Effector memory CD8-positive, alpha-beta T cell (primary cell): ENCODE measurements at regions not wholly inside any gene's neighbourhood (a gene's known extent, or its start where the extent isn't known, plus 50 kb on each side); places are given as distances from the start of the nearest gene placed in this dataset.

Experiments
- ATAC-seq: fragments of 150-1000 bp; cut with Tn5 transposase; replicated peaks from 2 replicates; pipeline ENCODE4 v1.10.0; 2021; ENCODE audit warnings: mild to moderate bottlenecking, moderate library complexity
- DNase-seq, 3 experiments: peaks; one replicate each; pipeline ENCODE4 v3.0.0; 2021
- H3K27ac Mint-ChIP-seq, 2 donors: one replicate each; pipeline ENCODE4 v1.8.0; 2022; ENCODE audit warnings: mild to moderate bottlenecking in 2 of 2, mixed read lengths in 2 of 2, moderate library complexity in 2 of 2
- H3K27me3 Mint-ChIP-seq, 2 donors: one replicate each; pipeline ENCODE4 v1.8.0; 2022; ENCODE audit warnings: mixed read lengths in 2 of 2
- H3K36me3 Mint-ChIP-seq: one replicate; pipeline ENCODE4 v1.8.0; 2022; ENCODE audit warnings: mild to moderate bottlenecking, moderate library complexity, mixed read lengths; ENCODE audit not compliant: insufficient read depth
- H3K4me1 Mint-ChIP-seq, 2 donors: one replicate each; pipeline ENCODE4 v1.8.0; 2022; ENCODE audit warnings: low read depth in 2 of 2, mixed read lengths in 2 of 2
- H3K4me3 Mint-ChIP-seq, 2 donors: one replicate each; pipeline ENCODE4 v1.8.0; 2022; ENCODE audit warnings: mild to moderate bottlenecking in 2 of 2, mixed read lengths in 2 of 2, moderate library complexity in 2 of 2
- H3K9me3 Mint-ChIP-seq, 2 donors: one replicate each; pipeline ENCODE4 v1.8.0; 2022; ENCODE audit warnings: mixed read lengths in 2 of 2

DNA sequence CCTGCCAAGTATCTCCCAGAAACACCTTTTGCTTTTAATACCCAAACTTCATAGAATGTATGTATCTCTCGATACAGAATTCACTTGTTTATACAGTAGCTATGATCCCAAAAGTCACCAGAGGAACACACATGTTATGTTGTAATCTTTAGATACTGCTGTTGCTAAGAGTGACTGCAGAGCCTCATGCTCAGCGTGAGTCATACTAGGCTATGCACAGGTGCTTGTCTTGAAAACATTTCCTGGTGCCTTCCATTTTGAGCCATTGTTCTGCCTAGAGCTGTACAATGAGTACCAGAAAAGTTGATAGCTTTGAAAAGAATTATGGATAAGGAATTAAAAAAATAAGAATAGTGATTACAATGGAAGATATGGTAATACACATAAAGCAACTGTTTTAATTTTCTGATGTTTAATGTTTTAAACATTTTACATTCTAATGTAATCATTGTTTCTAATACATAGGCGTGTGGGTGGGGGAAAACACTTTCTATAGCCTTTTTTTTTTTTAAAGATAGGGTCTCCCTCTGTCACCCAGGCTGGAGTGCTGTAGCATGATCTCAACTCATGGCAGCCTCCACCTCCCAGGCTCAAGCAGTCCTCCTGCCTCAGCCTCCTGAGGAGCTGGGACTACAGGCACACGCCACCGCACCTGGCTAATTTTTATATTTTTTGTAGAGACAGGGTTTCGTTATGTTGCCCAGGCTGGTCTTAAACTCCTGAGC lies 79.4 kb downstream of the CD24 start:
- H3K9me3 Mint-ChIP-seq = no peaks in the 10 kb centered on the region
- H3K36me3 Mint-ChIP-seq = no peaks in the 10 kb centered on the region
- H3K4me1 Mint-ChIP-seq = no peaks in the 10 kb centered on the region
- no peak overlapping the region for H3K4me3 Mint-ChIP-seq
- peaks cover 28 to 35% of the 10 kb centered on the region in 2 donors for H3K27me3 Mint-ChIP-seq
- no peak overlapping the region for H3K27ac Mint-ChIP-seq
- ATAC-seq = no peak
- no peak for DNase-seq

DNA sequence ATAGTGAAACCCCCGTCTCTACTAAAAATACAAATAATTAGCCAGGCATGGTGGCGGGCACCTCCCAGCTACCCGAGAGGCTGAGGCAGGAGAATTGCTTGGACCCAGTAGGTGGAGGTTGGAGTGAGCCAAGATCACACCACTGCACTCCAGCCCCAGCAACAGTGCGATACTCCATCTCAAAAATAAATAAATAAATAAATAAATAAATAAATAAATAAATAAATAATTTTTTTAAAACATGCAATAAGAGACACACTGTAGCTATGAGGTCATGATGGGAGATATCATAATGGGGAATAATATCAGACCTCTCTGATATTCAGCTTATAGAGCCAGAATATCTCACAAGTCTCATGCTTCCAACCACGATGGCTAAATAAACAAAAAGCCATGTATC lies 82.3 kb downstream of the CD24 start:
- DNase-seq (no peak), ATAC-seq (no peak)
- H3K4me1 Mint-ChIP-seq = no peaks in the 10 kb centered on the region
- H3K9me3 Mint-ChIP-seq = no peaks in the 10 kb centered on the region
- H3K27ac Mint-ChIP-seq = no peak overlapping the region
- no peak overlapping the region for H3K4me3 Mint-ChIP-seq
- H3K36me3 Mint-ChIP-seq = no peaks in the 10 kb centered on the region
- H3K27me3 Mint-ChIP-seq = peaks cover 29 to 39% of the 10 kb centered on the region in 2 donors

DNA sequence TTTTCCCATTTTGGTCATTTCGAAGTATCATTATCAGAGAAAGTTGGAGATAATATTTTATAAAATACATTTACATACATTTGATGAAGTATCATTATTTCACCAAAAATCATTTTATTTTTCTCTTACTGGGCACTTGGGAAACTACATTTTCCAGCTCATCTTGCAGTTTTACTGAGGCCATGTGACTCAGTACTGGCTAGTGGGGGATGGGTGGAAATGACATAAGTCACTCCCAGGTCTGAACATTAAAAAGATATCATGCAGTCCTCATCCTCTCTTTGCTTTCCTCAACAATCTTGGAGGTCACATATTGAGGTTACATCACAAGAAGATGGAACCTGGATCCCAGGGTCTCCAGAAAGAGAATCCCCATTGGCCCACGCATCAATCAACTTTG lies 84.1 kb downstream of the CD24 start:
- no peak overlapping the region for H3K4me3 Mint-ChIP-seq
- H3K27me3 Mint-ChIP-seq = peaks cover 29 to 42% of the 10 kb centered on the region in 2 donors
- no peak for DNase-seq
- no peak overlapping the region for H3K27ac Mint-ChIP-seq
- no peak for ATAC-seq
- H3K9me3 Mint-ChIP-seq = no peaks in the 10 kb centered on the region
- no peaks in the 10 kb centered on the region for H3K36me3 Mint-ChIP-seq
- H3K4me1 Mint-ChIP-seq = no peaks in the 10 kb centered on the region

DNA sequence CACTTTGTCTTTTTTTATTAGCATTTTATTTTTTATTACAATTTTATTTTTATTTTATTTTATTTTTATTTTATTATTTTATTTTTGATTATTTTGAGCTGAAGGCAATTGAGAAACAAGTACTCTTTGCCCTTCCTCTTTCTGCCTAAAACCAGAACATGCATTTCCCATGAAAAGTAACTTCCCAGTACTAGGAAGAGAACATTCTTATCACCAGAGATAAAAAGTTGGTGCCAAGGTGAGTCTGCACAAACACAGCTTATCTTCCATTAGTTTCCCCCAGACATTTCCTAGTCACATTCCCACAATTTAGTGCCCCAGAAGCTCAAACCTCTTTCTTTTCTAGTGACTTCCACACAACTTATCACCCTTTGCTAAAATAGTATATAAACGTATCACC lies 84.8 kb downstream of the CD24 start:
- H3K9me3 Mint-ChIP-seq = no peaks in the 10 kb centered on the region
- no peak overlapping the region for H3K4me3 Mint-ChIP-seq
- no peak for DNase-seq
- peaks cover 29 to 43% of the 10 kb centered on the region in 2 donors for H3K27me3 Mint-ChIP-seq
- no peaks in the 10 kb centered on the region for H3K36me3 Mint-ChIP-seq
- H3K27ac Mint-ChIP-seq = no peak overlapping the region
- no peak for ATAC-seq
- no peaks in the 10 kb centered on the region for H3K4me1 Mint-ChIP-seq

DNA sequence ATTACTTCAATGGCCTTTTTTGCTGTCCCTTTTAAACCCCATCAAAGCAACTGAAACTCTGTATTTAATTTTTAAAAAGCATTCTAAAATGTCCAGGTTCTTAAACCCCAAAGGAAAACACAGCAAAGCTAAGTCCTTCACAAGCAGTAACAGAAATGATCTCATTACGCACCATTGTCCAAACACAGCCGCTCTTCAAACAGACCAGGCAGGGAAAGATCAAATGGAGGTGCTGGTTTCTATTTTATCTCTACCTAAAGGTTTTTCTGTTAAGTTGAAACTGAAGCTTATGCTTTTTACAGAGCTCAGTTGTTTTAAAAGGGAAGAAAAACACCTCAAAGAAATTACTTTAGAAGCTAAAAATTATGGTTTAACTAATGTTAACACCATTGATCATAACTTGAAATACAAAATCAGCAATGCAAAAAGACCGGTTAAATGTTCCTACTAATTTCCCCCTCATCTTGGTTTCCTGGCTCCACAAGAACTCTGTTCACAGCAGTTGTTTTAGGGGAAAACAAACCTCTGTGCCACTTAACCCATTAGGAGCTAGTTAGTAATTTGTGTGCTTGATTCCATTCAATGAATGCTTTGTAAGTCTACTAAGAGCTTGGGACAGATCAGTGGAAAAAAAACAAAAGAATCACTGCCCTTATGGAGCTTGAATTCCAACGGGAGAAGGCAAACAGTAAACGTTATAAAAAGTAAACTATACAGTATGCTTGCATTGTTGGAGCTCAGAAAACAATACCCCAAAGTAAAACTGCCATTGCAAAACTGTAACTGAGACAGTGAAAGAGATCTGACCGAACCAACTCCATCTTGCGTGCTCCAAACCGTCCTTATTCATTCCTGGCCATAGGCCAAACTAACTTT lies 87.4 kb downstream of the CD24 start:
- DNase-seq = no peak
- Mint-ChIP-seq H3K27ac (no peak overlapping the region), H3K4me1 (no peaks in the 10 kb centered on the region), H3K9me3 (no peaks in the 10 kb centered on the region), H3K36me3 (no peaks in the 10 kb centered on the region), H3K4me3 (no peak overlapping the region), H3K27me3 (peaks cover 19 to 30% of the 10 kb centered on the region in 2 donors)
- no peak for ATAC-seq

DNA sequence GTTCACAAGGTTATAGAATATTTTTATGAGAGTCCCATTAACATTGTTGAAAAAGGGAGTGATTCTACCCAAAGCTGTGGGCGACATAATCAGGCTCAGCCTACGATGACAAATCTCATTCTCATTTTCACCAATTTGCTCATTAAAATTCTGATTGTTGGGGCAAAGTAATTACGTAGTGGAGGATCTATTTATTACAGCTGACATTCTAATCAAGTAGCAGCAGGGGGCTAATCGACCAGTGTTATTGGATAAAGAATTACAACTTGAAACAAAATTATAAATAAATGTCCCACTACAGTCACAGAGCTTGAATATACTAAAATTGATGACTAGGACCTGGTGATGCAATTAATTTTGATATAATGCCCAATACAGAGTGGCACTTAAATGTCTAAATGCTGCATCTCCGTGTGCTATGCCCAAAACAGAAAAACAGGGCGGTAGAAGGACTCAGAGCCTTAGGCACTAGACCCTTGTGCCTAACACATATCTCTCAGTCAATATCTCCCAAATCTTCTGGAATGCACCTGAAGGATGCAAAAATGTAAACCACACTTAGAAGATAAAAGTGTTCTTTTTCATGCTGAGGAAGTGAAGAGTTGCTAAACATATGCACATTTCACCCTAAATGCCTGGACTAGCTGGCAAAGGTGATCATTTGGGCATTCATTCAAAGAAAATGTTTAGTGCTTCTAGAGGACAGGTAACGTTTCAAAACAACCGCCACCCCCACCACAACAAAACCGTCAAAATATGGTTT lies 88.3 kb downstream of the CD24 start:
- H3K4me1 Mint-ChIP-seq = no peaks in the 10 kb centered on the region
- H3K27me3 Mint-ChIP-seq = peaks cover 19 to 30% of the 10 kb centered on the region in 2 donors
- ATAC-seq (no peak), DNase-seq (no peak)
- no peaks in the 10 kb centered on the region for H3K9me3 Mint-ChIP-seq
- no peak overlapping the region for H3K4me3 Mint-ChIP-seq
- no peak overlapping the region for H3K27ac Mint-ChIP-seq
- no peaks in the 10 kb centered on the region for H3K36me3 Mint-ChIP-seq

DNA sequence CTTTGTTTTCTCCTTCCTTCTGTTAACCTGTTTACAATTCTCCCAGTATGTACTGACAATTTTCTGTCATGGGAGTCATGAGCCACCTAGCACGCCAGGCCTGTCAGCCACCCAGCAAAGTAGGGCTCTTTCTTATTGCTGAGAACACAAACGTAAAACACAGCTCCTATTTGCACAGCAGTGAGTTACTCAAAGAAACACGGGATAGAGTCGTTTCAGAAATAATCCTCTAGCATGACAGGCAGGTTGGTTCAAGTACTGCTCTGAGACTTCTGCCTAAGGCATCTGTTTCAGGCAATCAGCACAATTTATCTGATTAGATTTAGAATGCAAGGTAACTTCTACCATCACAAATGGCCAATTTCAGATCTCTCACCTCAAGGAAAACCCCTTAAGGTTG lies 88.8 kb downstream of the CD24 start:
- DNase-seq = no peak
- Mint-ChIP-seq H3K4me3 (no peak overlapping the region), H3K27me3 (peaks cover 19 to 30% of the 10 kb centered on the region in 2 donors), H3K36me3 (no peaks in the 10 kb centered on the region), H3K27ac (no peak overlapping the region), H3K9me3 (no peaks in the 10 kb centered on the region), H3K4me1 (no peaks in the 10 kb centered on the region)
- no peak for ATAC-seq

DNA sequence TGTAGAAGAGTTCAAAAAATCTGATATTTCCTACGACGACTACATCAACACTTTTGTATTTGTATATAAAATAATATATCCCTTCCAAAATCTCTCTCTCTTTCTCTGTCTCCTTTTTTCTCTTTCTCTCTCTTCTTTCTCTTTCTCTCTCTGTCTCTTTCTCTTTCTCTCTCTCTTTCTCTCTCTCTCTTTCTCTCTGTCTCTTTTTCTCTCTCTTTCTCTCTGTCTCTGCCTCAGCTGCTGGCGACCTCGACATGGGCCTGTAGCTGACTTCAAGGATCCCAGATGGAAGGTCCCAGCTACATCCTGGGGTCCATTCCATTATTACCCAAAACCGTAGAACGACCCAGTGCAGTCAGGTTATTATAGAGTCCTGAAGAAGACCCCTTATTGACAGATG lies 90.0 kb downstream of the CD24 start:
- Mint-ChIP-seq H3K4me3 (no peak overlapping the region), H3K27ac (no peak overlapping the region), H3K27me3 (peaks cover 12 to 21% of the 10 kb centered on the region in 2 donors), H3K9me3 (no peaks in the 10 kb centered on the region), H3K4me1 (no peaks in the 10 kb centered on the region), H3K36me3 (no peaks in the 10 kb centered on the region)
- no peak for ATAC-seq
- no peak for DNase-seq

DNA sequence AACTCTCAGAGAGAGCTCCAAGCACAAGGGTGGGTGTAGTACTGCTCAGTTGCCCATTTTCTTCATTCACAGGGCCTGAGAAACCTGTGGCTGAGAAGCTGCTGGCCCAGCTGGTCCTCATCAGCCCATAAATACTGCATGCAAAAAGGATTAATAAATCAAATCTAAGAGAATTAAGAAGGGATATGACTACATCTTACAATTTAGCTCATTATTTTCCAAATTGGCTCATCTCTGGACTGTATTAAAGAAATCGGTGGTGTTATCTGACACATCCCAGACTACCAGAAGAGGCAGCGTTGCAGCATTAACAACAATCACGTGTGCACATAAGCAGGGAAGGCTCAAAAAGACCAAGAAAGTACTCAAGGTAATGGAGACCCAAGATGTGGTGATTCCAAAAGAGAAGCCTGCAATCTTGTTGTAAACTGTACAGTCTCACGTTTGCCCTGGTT lies 90.7 kb downstream of the CD24 start:
- peaks cover 9 to 21% of the 10 kb centered on the region in 2 donors for H3K27me3 Mint-ChIP-seq
- no peaks in the 10 kb centered on the region for H3K36me3 Mint-ChIP-seq
- no peaks in the 10 kb centered on the region for H3K9me3 Mint-ChIP-seq
- ATAC-seq (no peak), DNase-seq (no peak)
- H3K4me1 Mint-ChIP-seq = no peaks in the 10 kb centered on the region
- no peak overlapping the region for H3K4me3 Mint-ChIP-seq
- H3K27ac Mint-ChIP-seq = no peak overlapping the region

DNA sequence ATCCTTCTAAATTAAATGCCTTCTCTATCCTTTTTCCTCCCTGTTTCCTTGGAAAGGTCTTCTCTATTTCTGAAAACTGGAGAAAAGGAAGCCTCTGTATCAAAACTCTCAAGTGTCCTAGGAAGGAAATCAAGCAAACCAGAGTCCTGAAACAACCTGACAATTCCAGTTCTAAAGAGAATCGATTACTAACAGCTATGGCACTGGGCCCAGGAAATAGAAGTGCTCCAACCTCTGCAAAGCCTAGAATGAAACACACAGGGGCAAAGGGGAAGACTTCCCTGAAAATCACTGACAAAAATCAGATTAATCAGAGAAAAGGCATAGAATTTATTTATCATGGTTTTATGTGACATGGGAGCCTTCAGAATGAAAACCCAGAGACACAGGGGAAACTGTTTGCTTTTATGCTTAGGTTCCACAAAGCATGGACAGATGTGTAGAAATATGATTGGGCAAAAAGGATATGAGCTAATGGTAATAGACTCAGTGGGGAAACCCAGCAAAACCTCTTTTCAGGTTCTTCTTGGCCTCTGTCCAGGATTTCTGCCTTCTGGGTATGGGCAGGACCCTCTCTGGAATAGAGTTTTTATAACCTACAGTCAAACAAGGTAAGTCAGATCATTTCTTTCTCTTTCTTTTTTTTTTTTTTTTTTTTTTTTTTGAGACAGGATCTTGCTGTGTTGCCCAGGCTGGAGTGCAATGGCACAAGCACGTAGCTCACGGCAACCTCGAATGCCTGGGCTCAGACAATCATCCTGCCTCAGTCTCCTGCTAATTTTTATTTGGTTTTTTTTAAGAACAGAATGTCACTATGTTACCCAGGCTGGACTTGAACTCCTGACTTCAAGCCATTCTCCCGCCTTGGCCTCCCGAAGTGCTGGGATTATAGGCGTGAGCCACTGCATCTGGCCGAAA lies 91.7 kb downstream of the CD24 start:
- Mint-ChIP-seq H3K27me3 (peaks cover 0 to 16% of the 10 kb centered on the region in 2 donors), H3K9me3 (no peaks in the 10 kb centered on the region), H3K36me3 (no peaks in the 10 kb centered on the region), H3K27ac (no peak overlapping the region), H3K4me3 (no peak overlapping the region), H3K4me1 (no peaks in the 10 kb centered on the region)
- ATAC-seq = no peak
- no peak for DNase-seq

DNA sequence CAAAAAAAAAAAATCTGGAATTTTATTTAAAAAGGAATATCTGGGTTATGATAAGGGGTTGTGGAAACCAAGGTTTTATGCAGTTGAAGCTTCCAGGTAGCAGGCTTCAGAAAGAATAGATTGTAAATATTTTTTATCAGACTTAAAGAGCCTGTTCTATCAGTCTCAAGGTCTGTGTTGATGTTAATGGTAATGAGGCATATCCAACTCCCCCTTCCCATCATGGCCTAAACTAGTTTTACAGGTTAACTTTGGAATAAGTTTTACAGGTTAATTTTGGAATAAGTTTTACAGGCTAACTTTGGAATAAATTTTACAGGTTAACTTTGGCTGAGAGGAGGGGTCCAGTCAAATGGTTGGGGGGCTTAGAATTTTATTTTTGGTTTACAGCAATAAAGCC lies 92.4 kb downstream of the CD24 start:
- H3K36me3 Mint-ChIP-seq = no peaks in the 10 kb centered on the region
- H3K4me1 Mint-ChIP-seq = no peaks in the 10 kb centered on the region
- DNase-seq (no peak), ATAC-seq (no peak)
- no peak overlapping the region for H3K4me3 Mint-ChIP-seq
- H3K27ac Mint-ChIP-seq = no peak overlapping the region
- no peaks in the 10 kb centered on the region for H3K9me3 Mint-ChIP-seq
- H3K27me3 Mint-ChIP-seq = peaks cover 0 to 15% of the 10 kb centered on the region in 2 donors

DNA sequence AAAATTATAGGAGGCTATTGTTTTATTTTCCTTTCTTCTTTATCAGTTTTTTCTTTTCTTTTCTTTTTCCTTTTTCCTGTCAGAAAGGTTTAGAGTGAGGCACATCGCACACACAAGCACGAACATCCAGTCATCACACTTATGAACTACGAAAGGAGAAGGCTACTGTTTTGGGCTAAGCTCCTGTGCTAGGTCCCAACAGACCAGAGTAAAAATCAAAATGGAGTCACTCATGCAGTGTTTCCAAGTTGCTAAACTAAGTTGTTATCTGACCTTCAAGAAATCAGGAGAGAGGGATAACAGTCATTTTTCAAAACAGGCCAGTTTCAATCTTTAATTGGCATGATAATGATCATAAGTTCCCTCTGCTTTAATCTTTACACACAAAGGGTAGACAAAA lies 93.6 kb downstream of the CD24 start:
- no peaks in the 10 kb centered on the region for H3K4me1 Mint-ChIP-seq
- DNase-seq (no peak), ATAC-seq (no peak)
- no peaks in the 10 kb centered on the region for H3K9me3 Mint-ChIP-seq
- H3K27ac Mint-ChIP-seq = no peak overlapping the region
- peaks cover 0 to 17% of the 10 kb centered on the region in 2 donors for H3K27me3 Mint-ChIP-seq
- H3K36me3 Mint-ChIP-seq = no peaks in the 10 kb centered on the region
- H3K4me3 Mint-ChIP-seq = no peak overlapping the region
